Ishikawa (cell line): ENCODE measurements at regions not wholly inside any gene's neighbourhood (a gene's known extent, or its start where the extent isn't known, plus 50 kb on each side); places are given as distances from the start of the nearest gene placed in this dataset.

Experiments
- CEBPB ChIP-seq: IDR thresholded peaks from 2 replicates; pipeline ENCODE4 v1.6.1; 2012
- CREB1 ChIP-seq: IDR thresholded peaks from 2 replicates; pipeline ENCODE4 v1.6.1; 2012; ENCODE audit warnings: low read depth
- EGR1 ChIP-seq: IDR thresholded peaks from 2 replicates; pipeline ENCODE4 v1.6.1; 2012
- EP300 ChIP-seq: IDR thresholded peaks from 2 replicates; pipeline ENCODE4 v1.6.1; 2012; ENCODE audit warnings: borderline replicate concordance
- FOXM1 ChIP-seq: IDR thresholded peaks from 2 replicates; pipeline ENCODE4 v1.6.1; 2012; ENCODE audit warnings: low read depth, borderline replicate concordance
- NFIC ChIP-seq: IDR thresholded peaks from 2 replicates; pipeline ENCODE4 v1.6.1; 2012
- RAD21 ChIP-seq: IDR thresholded peaks from 2 replicates; pipeline ENCODE4 v1.6.1; 2012; ENCODE audit warnings: low read depth
- REST ChIP-seq: IDR thresholded peaks from 2 replicates; pipeline ENCODE4 v1.6.1; 2012; ENCODE audit warnings: low read depth, mild to moderate bottlenecking
- TAF1 ChIP-seq: IDR thresholded peaks from 2 replicates; pipeline ENCODE4 v1.6.1; 2012; ENCODE audit warnings: low read depth, mild to moderate bottlenecking
- TCF12 ChIP-seq: IDR thresholded peaks from 2 replicates; pipeline ENCODE4 v1.6.1; 2012; ENCODE audit warnings: low read depth
- TEAD4 ChIP-seq: IDR thresholded peaks from 2 replicates; pipeline ENCODE4 v1.6.1; 2012
- USF1 ChIP-seq: IDR thresholded peaks from 2 replicates; pipeline ENCODE4 v1.6.1; 2012
- YY1 ChIP-seq: IDR thresholded peaks from 2 replicates; pipeline ENCODE4 v1.6.1; 2012; ENCODE audit warnings: low read depth
- ZBTB7A ChIP-seq: IDR thresholded peaks from 2 replicates; pipeline ENCODE4 v1.6.1; 2012; ENCODE audit warnings: low read depth
- TF ChIP-seq, protein P1 (sequence below): IDR thresholded peaks from 2 replicates; pipeline ENCODE4 v1.6.1; 2012

- TF ChIP-seq, protein P1, sequence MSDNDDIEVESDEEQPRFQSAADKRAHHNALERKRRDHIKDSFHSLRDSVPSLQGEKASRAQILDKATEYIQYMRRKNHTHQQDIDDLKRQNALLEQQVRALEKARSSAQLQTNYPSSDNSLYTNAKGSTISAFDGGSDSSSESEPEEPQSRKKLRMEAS, result no peak
- TF ChIP-seq TAF1 (no peak), YY1 (no peak), NFIC (no peak), USF1 (no peak), FOXM1 (no peak), ZBTB7A (no peak), EP300 (no peak), REST (no peak), CREB1 (no peak), TEAD4 (no peak), TCF12 (no peak), EGR1 (no peak), RAD21 (no peak), CEBPB (no peak)
Observed at GRCh38 chr4:53840643-53841042, 223.8 kb downstream of the CHIC2 start.

DNA sequence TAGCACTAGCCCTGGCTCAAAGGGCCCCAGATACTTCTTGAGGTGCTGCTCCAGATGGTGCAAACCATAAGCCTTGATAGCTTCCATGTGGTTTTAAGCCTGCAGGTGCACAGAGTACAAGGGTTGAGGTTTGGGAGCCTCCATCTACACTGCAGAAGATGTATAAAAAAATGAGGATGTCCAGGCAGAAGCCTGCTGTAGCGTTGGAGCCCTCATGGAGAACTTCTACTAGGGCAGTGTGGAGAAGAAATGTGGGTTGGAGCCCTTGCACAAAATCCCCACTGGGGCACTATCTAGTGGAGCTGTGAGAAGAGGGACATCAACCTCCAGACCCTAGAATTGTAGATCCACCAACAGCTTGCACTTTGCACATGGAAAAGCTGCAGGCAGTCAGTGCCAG, 231.9 kb downstream of the CHIC2 start:
- no peak for TF ChIP-seq TEAD4

GRCh38 chr4:53830511-53830910, 233.9 kb downstream of the CHIC2 start:
- TF ChIP-seq FOXM1 (no peak), RAD21 (no peak), TEAD4 (no peak), TCF12 (no peak), YY1 (no peak), ZBTB7A (no peak), EP300 (no peak), EGR1 (no peak), NFIC (no peak), CREB1 (no peak), REST (no peak), TAF1 (no peak)
- TF ChIP-seq, protein P1, result no peak

GRCh38 chr4:53821179-53821851, 230.0 kb upstream of the LNX1 start:
- no peak for TF ChIP-seq EGR1
- TF ChIP-seq NFIC, result no peak
- no peak for TF ChIP-seq TAF1
- TF ChIP-seq FOXM1, result no peak
- no peak for TF ChIP-seq REST
- no peak for TF ChIP-seq TEAD4
- no peak for TF ChIP-seq ZBTB7A
- no peak for TF ChIP-seq CEBPB
- no peak for TF ChIP-seq USF1
- no peak for TF ChIP-seq EP300
- TF ChIP-seq CREB1, result no peak
- TF ChIP-seq, protein P1, result no peak
- TF ChIP-seq RAD21, result no peak
